CD14-positive monocyte (primary cell): ENCODE measurements at regions not wholly inside any gene's neighbourhood (a gene's known extent, or its start where the extent isn't known, plus 50 kb on each side); places are given as distances from the start of the nearest gene placed in this dataset.
A peak's percentile ranks its signal among the peaks of the same experiment; 100 is the strongest.

Experiments
- DNase-seq, 3 donors: peaks; one replicate each; pipeline ENCODE4 v3.0.0-alpha.2; 2011 to 2022
- H2AFZ ChIP-seq: 2 replicates; pipeline ENCODE4 v1.6.0; 2012; ENCODE audit warnings: mild to moderate bottlenecking, low read depth, low read length, inconsistent platforms; ENCODE audit not compliant: insufficient read depth, poor library complexity, severe bottlenecking
- H3K27ac ChIP-seq, 2 donors: 1 replicate in 1 of 2; 2 replicates in 1 of 2; pipeline ENCODE4 v1.5.1; 2012 to 2013; ENCODE audit warnings: low read length in 2 of 2, control low read depth in 1 of 2, inconsistent platforms in 1 of 2, low read depth in 1 of 2, mild to moderate bottlenecking in 1 of 2
- H3K27me3 ChIP-seq, 2 donors: one replicate each; pipeline versions ENCODE4 v1.6.0 to v1.6.1; 2011 to 2013; ENCODE audit warnings: low read length in 2 of 2; ENCODE audit not compliant: control insufficient read depth in 2 of 2, insufficient read depth in 2 of 2
- H3K36me3 ChIP-seq, 2 donors: replicated peaks in 1 of 2; 1 replicate in 1 of 2; 2 replicates in 1 of 2; pipeline versions ENCODE4 v1.5.1 to v1.6.1; 2012 to 2013; ENCODE audit warnings: low read length in 2 of 2, control low read depth in 1 of 2, inconsistent platforms in 1 of 2, mild to moderate bottlenecking in 1 of 2; ENCODE audit not compliant: insufficient read depth in 2 of 2, control insufficient read depth in 1 of 2
- H3K4me1 ChIP-seq, 2 donors: 1 replicate in 1 of 2; 2 replicates in 1 of 2; pipeline versions ENCODE4 v1.5.1 to v1.6.1; 2012 to 2013; ENCODE audit warnings: low read length in 2 of 2, control low read depth in 1 of 2, inconsistent platforms in 1 of 2, mild to moderate bottlenecking in 1 of 2, moderate library complexity in 1 of 2; ENCODE audit not compliant: insufficient read depth in 2 of 2, control insufficient read depth in 1 of 2
- H3K4me2 ChIP-seq: replicated peaks from 2 replicates; pipeline ENCODE3; 2012; ENCODE audit warnings: low read length, moderate library complexity, mild to moderate bottlenecking; ENCODE audit not compliant: poor library complexity, severe bottlenecking; ENCODE audit errors: extremely low read depth
- H3K4me3 ChIP-seq, 3 experiments: fragments of 200-600 bp in 1 of 3; sonication (generic) in 1 of 3; replicated peaks in 1 of 3; 1 replicate in 2 of 3; 2 replicates in 1 of 3; pipeline ENCODE4 v1.5.1; 2011 to 2013; ENCODE audit warnings: low read length in 3 of 3, mild to moderate bottlenecking in 3 of 3, control low read depth in 2 of 3, low read depth in 2 of 3, inconsistent platforms in 1 of 3, moderate library complexity in 1 of 3
- H3K79me2 ChIP-seq: 2 replicates; pipeline ENCODE4 v1.6.0; 2012; ENCODE audit warnings: mild to moderate bottlenecking, control low read depth, inconsistent platforms, low read length, moderate library complexity; ENCODE audit not compliant: insufficient read depth
- H3K9ac ChIP-seq: 2 replicates; pipeline ENCODE4 v1.6.0; 2017; ENCODE audit warnings: low read length, mild to moderate bottlenecking; ENCODE audit not compliant: insufficient read depth, poor library complexity, severe bottlenecking
- H3K9me3 ChIP-seq, 2 donors: replicated peaks in 1 of 2; 1 replicate in 1 of 2; 2 replicates in 1 of 2; pipeline versions ENCODE4 v1.5.1 to v1.6.1; 2012 to 2013; ENCODE audit warnings: low read length in 2 of 2, control low read depth in 1 of 2; ENCODE audit not compliant: control insufficient read depth in 1 of 2, insufficient read depth in 1 of 2
- H4K20me1 ChIP-seq: 2 replicates; pipeline ENCODE4 v1.6.0; 2012; ENCODE audit warnings: mild to moderate bottlenecking, low read length, control low read depth, moderate library complexity; ENCODE audit not compliant: insufficient read depth
- H3K27ac Mint-ChIP-seq, 7 donors: one replicate each; pipeline ENCODE4 v1.8.0; 2020; ENCODE audit warnings: mild to moderate bottlenecking in 7 of 7, mixed read lengths in 7 of 7, moderate library complexity in 6 of 7, inconsistent platforms in 2 of 7
- H3K27me3 Mint-ChIP-seq, 3 donors: one replicate each; pipeline ENCODE4 v1.8.0; 2021 to 2022; ENCODE audit warnings: low read depth in 3 of 3, mild to moderate bottlenecking in 3 of 3, mixed read lengths in 3 of 3, moderate library complexity in 3 of 3, inconsistent platforms in 1 of 3
- H3K36me3 Mint-ChIP-seq, 2 donors: one replicate each; pipeline ENCODE4 v1.8.0; 2020; ENCODE audit warnings: mixed read lengths in 2 of 2, inconsistent platforms in 1 of 2, mild to moderate bottlenecking in 1 of 2
- H3K4me1 Mint-ChIP-seq: one replicate; pipeline ENCODE4 v1.8.0; 2020; ENCODE audit warnings: mild to moderate bottlenecking, mixed read lengths
- H3K4me3 Mint-ChIP-seq, 2 donors: one replicate each; pipeline ENCODE4 v1.8.0; 2020; ENCODE audit warnings: mild to moderate bottlenecking in 2 of 2, mixed read lengths in 2 of 2, moderate library complexity in 1 of 2
- H3K9me3 Mint-ChIP-seq, 7 donors: one replicate each; pipeline ENCODE4 v1.8.0; 2020 to 2022; ENCODE audit warnings: mixed read lengths in 7 of 7, mild to moderate bottlenecking in 6 of 7, moderate library complexity in 6 of 7, inconsistent platforms in 2 of 7
- CTCF ChIP-seq: fragments of 200-600 bp; IDR thresholded peaks from one replicate; pipeline ENCODE4 v1.8.0; 2022; ENCODE audit warnings: antibody characterized with exemption, mild to moderate bottlenecking
- WGBS: methylation state at CpG from one replicate; pipeline ENCODE4 v1.1.5; 2013; ENCODE audit warnings: missing lambda C conversion rate; ENCODE audit not compliant: insufficient coverage; 5-methylcytosine and 5-hydroxymethylcytosine counted together
- intact Hi-C, 2 donors: fragments of 100-400 bp; cut with micrococcal nuclease; formaldehyde crosslinking; loops; one replicate each; pipeline versions ENCODE4 v1.15.0 to v1.15.1; 2023

GRCh38 chr22:47626428-47627390 is 864.3 kb downstream of the TBC1D22A start:
- 88% methylated on average over 11 of the region's 15 CpGs for WGBS
- H3K36me3 Mint-ChIP-seq = no peaks in the 10 kb centered on the region
- Histone ChIP-seq H3K27me3 (no peaks in the 10 kb centered on the region), H3K79me2 (no peaks in the 10 kb centered on the region), H3K36me3 (no peaks in the 10 kb centered on the region), H3K4me3 (no peak overlapping the region), H3K9me3 (peaks cover 9 to 13% of the 10 kb centered on the region in 2 donors), H4K20me1 (no peaks in the 10 kb centered on the region), H2AFZ (no peak overlapping the region), H3K27ac (no peak overlapping the region), H3K4me2 (no peak overlapping the region), H3K9ac (no peak overlapping the region), H3K4me1 (no peaks in the 10 kb centered on the region)
- H3K4me3 Mint-ChIP-seq = no peak overlapping the region
- no peak for TF ChIP-seq CTCF
- DNase-seq = no peak
- H3K9me3 Mint-ChIP-seq = peaks cover 0 to 12% (median 0%) of the 10 kb centered on the region in 7 donors
- H3K4me1 Mint-ChIP-seq = no peaks in the 10 kb centered on the region
- H3K27me3 Mint-ChIP-seq = peaks cover 0 to 2% (median 0%) of the 10 kb centered on the region in 3 donors
- no peak overlapping the region for H3K27ac Mint-ChIP-seq
- intact Hi-C loops = no loop called here

GRCh38 chr22:47625531-47626427 is 863.3 kb downstream of the TBC1D22A start:
- Histone ChIP-seq H3K27me3 (no peaks in the 10 kb centered on the region), H3K4me1 (no peaks in the 10 kb centered on the region), H3K9ac (no peak overlapping the region), H3K4me2 (no peak overlapping the region), H4K20me1 (no peaks in the 10 kb centered on the region), H3K9me3 (peaks cover 9 to 13% of the 10 kb centered on the region in 2 donors), H3K36me3 (no peaks in the 10 kb centered on the region), H3K4me3 (no peak overlapping the region), H3K27ac (no peak overlapping the region), H2AFZ (no peak overlapping the region), H3K79me2 (no peaks in the 10 kb centered on the region)
- Mint-ChIP-seq H3K36me3 (no peaks in the 10 kb centered on the region), H3K4me3 (no peak overlapping the region), H3K4me1 (no peaks in the 10 kb centered on the region), H3K27ac (peak overlapping the region in 1 of 7 donors; percentile 43), H3K9me3 (peaks cover 0 to 9% (median 0%) of the 10 kb centered on the region in 7 donors), H3K27me3 (peaks cover 0 to 3% (median 0%) of the 10 kb centered on the region in 3 donors)
- 88% methylated on average over 27 of the region's 30 CpGs for WGBS
- no peak for TF ChIP-seq CTCF
- intact Hi-C loops = no loop called here
- DNase-seq = no peak
